Activated B cell treated with CpG ODN at 0.5 μM for 24 hours (primary cell): ENCODE measurements at regions not wholly inside any gene's neighbourhood (a gene's known extent, or its start where the extent isn't known, plus 50 kb on each side); places are given as distances from the start of the nearest gene placed in this dataset.

Experiments used
- ATAC-seq: fragments of 200-7000 bp; cut with Tn5 transposase; one replicate; pipeline ENCODE4 v1.10.0; 2021; ENCODE audit warnings: low read depth, mild to moderate bottlenecking, moderate library complexity
- CTCF ChIA-PET: fragments of 350-600 bp; sonication (Branson Sonifier 250); formaldehyde crosslinking; loops from one replicate; lab custom pipeline; 2021; ENCODE audit warnings: antibody characterized with exemption; lab: Charles Lee
- POLR2A ChIA-PET: fragments of 350-600 bp; sonication (Branson Sonifier 250); formaldehyde crosslinking; loops from one replicate; lab custom pipeline; 2021; ENCODE audit warnings: antibody characterized with exemption; lab: Charles Lee
- DNase-seq: peaks from one replicate; pipeline ENCODE4 v3.0.0; 2022
- H3K27ac Mint-ChIP-seq: one replicate; pipeline ENCODE4 v1.8.0; 2020; ENCODE audit warnings: mixed read lengths
- H3K27me3 Mint-ChIP-seq: one replicate; pipeline ENCODE4 v1.8.0; 2021; ENCODE audit warnings: mixed read lengths
- H3K36me3 Mint-ChIP-seq: one replicate; pipeline ENCODE4 v1.8.0; 2021; ENCODE audit warnings: low read depth, mixed read lengths
- H3K4me1 Mint-ChIP-seq: one replicate; pipeline ENCODE4 v1.8.0; 2021; ENCODE audit warnings: mixed read lengths
- H3K4me3 Mint-ChIP-seq: one replicate; pipeline ENCODE4 v1.8.0; 2020; ENCODE audit warnings: mild to moderate bottlenecking, mixed read lengths
- H3K9me3 Mint-ChIP-seq: one replicate; pipeline ENCODE4 v1.8.0; 2020; ENCODE audit warnings: mixed read lengths
- intact Hi-C: fragments of 100-400 bp; cut with micrococcal nuclease; formaldehyde crosslinking; loops from one replicate; pipeline ENCODE4 v1.15.1; 2024
- TF ChIP-seq, protein P1 (sequence below): fragments of 200-600 bp; IDR thresholded peaks from one replicate; pipeline ENCODE4 v1.8.0; 2022; ENCODE audit warnings: antibody characterized with exemption, mild to moderate bottlenecking

DNA sequence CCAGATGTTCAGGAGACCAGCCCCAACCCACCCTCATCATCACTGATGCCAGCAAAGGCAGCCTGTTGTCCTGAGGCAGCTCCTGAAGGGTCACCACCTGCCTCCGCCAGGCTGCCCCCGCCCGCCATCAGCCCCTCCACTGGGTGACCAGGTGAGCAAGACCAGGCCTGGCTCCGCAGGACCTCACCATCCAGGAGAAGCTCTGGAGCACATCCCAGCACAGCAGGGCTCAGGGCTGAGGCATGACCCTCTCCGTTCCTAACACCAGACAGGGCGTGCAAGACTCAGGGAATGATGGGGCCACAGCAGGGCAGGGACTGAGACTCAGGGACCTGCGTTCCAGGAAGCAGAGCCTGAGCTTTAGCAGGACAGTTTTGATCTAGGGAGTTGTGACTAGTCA is 218.8 kb upstream of the RAB6C start:
- H3K4me3 Mint-ChIP-seq = no peak overlapping the region
- TF ChIP-seq, protein P1, sequence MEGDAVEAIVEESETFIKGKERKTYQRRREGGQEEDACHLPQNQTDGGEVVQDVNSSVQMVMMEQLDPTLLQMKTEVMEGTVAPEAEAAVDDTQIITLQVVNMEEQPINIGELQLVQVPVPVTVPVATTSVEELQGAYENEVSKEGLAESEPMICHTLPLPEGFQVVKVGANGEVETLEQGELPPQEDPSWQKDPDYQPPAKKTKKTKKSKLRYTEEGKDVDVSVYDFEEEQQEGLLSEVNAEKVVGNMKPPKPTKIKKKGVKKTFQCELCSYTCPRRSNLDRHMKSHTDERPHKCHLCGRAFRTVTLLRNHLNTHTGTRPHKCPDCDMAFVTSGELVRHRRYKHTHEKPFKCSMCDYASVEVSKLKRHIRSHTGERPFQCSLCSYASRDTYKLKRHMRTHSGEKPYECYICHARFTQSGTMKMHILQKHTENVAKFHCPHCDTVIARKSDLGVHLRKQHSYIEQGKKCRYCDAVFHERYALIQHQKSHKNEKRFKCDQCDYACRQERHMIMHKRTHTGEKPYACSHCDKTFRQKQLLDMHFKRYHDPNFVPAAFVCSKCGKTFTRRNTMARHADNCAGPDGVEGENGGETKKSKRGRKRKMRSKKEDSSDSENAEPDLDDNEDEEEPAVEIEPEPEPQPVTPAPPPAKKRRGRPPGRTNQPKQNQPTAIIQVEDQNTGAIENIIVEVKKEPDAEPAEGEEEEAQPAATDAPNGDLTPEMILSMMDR = no peak
- intact Hi-C loops = no loop called here
- DNase-seq = no peak
- H3K27ac Mint-ChIP-seq = no peak overlapping the region
- H3K36me3 Mint-ChIP-seq = no peaks in the 10 kb centered on the region
- ChIA-PET POLR2A (no interaction called here), CTCF (no interaction called here)
- peaks cover 2% of the 10 kb centered on the region for H3K27me3 Mint-ChIP-seq
- H3K4me1 Mint-ChIP-seq = peaks cover 2% of the 10 kb centered on the region
- no peaks in the 10 kb centered on the region for H3K9me3 Mint-ChIP-seq
- ATAC-seq = no peak

- no peaks in the 10 kb centered on the region for H3K36me3 Mint-ChIP-seq
- peaks cover 2% of the 10 kb centered on the region for H3K27me3 Mint-ChIP-seq
- CTCF ChIA-PET = no interaction called here
- intact Hi-C loops = no loop called here
- no peak overlapping the region for H3K4me3 Mint-ChIP-seq
- TF ChIP-seq, protein P1 = no peak
- DNase-seq = no peak
- H3K4me1 Mint-ChIP-seq = peaks cover 2% of the 10 kb centered on the region
- H3K27ac Mint-ChIP-seq = no peak overlapping the region
- H3K9me3 Mint-ChIP-seq = no peaks in the 10 kb centered on the region
- ATAC-seq = no peak
- POLR2A ChIA-PET = no interaction called here
Observed at GRCh38 chr2:129761569-129762021, 217.9 kb upstream of the RAB6C start.

DNA sequence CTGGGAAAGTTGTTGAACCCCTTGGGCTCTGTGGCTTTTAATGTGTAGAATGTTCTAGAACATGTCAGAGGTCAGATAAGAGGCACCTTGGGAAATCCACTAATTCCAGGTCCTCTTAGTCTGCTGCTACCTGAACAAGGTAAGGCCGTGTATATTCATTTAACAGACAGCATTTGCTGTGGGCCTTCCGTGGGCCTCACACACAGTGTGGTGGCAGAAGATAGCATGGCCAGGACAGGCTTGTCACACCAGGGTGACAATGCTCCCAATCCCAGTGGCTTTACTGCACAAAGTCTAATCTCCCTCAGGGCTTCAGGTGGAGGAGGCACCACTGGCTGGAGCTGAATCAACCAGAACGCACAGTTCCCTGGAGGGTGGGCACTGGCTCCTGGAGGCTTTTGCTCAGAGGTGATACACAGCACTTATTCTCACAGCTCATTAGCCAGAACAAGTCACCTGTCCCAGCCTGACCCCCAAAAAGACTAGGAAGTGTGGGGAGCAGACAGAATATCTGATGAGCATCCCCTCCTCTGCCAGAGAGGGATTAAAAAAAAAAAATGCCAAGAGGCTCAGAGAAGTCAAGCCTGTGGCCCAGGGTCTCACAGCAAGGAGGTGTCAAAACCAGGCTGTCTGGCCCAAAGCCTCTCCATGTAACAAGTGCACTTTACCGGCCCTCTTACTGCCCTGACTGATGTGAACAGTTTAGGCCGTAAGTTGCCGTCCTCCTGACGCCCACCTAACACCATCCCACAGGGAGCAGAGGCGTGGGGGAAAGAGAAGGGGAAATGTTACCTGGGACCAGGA is 216.9 kb upstream of the RAB6C start:
- H3K4me1 Mint-ChIP-seq = peaks cover 2% of the 10 kb centered on the region
- ChIA-PET POLR2A (no interaction called here), CTCF (no interaction called here)
- no peak overlapping the region for H3K27ac Mint-ChIP-seq
- H3K9me3 Mint-ChIP-seq = no peaks in the 10 kb centered on the region
- ATAC-seq (no peak), DNase-seq (no peak)
- H3K4me3 Mint-ChIP-seq = no peak overlapping the region
- peaks cover 2% of the 10 kb centered on the region for H3K27me3 Mint-ChIP-seq
- intact Hi-C loops = no loop called here
- no peaks in the 10 kb centered on the region for H3K36me3 Mint-ChIP-seq
- TF ChIP-seq, protein P1 = no peak

GRCh38 chr2:129763190-129763846 is 216.1 kb upstream of the RAB6C start:
- Mint-ChIP-seq H3K36me3 (no peaks in the 10 kb centered on the region), H3K4me3 (no peak overlapping the region), H3K27ac (no peak overlapping the region), H3K4me1 (peaks cover 2% of the 10 kb centered on the region), H3K9me3 (no peaks in the 10 kb centered on the region), H3K27me3 (peaks cover 2% of the 10 kb centered on the region)
- DNase-seq (no peak), ATAC-seq (no peak)
- TF ChIP-seq, protein P1 = no peak
- ChIA-PET POLR2A (no interaction called here), CTCF (no interaction called here)
- intact Hi-C loops = no loop called here

- Mint-ChIP-seq H3K36me3 (no peaks in the 10 kb centered on the region), H3K27me3 (peaks cover 2% of the 10 kb centered on the region), H3K9me3 (no peaks in the 10 kb centered on the region), H3K4me3 (no peak overlapping the region), H3K27ac (no peak overlapping the region), H3K4me1 (no peaks in the 10 kb centered on the region)
- TF ChIP-seq, protein P1 = no peak
- ChIA-PET CTCF (no interaction called here), POLR2A (no interaction called here)
- intact Hi-C loops = no loop called here
- no peak for DNase-seq
- no peak for ATAC-seq
Observed at GRCh38 chr2:129763966-129764365, 215.5 kb upstream of the RAB6C start.
